BJ (cell line): ENCODE measurements at regions not wholly inside any gene's neighbourhood (a gene's known extent, or its start where the extent isn't known, plus 50 kb on each side); places are given as distances from the start of the nearest gene placed in this dataset.

Experiments used
- CTCF ChIA-PET: fragments of 350-600 bp; formaldehyde crosslinking; extraction: SDS; loops from one replicate; lab custom pipeline; 2021; ENCODE audit warnings: antibody characterized with exemption, inconsistent platforms; lab: Yijun Ruan, JAX
- POLR2A ChIA-PET: fragments of 300-600 bp; sonication (Branson Sonifier 250); formaldehyde crosslinking; extraction: SDS; loops from one replicate; lab custom pipeline; 2021; ENCODE audit warnings: antibody characterized with exemption; lab: Charles Lee
- DNase-seq: peaks from one replicate; pipeline ENCODE4 v3.0.0-alpha.2; 2011; ENCODE audit warnings: low read depth
- H3K27me3 ChIP-seq: 2 replicates; pipeline ENCODE4 v1.6.0; 2011; ENCODE audit warnings: low read length; ENCODE audit not compliant: control insufficient read depth, insufficient read depth
- H3K36me3 ChIP-seq: 2 replicates; pipeline ENCODE4 v1.5.1; 2011; ENCODE audit warnings: low read length; ENCODE audit not compliant: control insufficient read depth, insufficient read depth
- H3K4me3 ChIP-seq: 2 replicates; pipeline ENCODE4 v1.5.1; 2011; ENCODE audit warnings: low read depth, mild to moderate bottlenecking, control low read depth, low read length
- CTCF ChIP-seq: IDR thresholded peaks from 2 replicates; pipeline ENCODE4 v1.5.1; 2011; ENCODE audit warnings: low read depth, mild to moderate bottlenecking, control low read depth, inconsistent platforms, low read length, moderate library complexity; ENCODE audit not compliant: insufficient read depth

DNA sequence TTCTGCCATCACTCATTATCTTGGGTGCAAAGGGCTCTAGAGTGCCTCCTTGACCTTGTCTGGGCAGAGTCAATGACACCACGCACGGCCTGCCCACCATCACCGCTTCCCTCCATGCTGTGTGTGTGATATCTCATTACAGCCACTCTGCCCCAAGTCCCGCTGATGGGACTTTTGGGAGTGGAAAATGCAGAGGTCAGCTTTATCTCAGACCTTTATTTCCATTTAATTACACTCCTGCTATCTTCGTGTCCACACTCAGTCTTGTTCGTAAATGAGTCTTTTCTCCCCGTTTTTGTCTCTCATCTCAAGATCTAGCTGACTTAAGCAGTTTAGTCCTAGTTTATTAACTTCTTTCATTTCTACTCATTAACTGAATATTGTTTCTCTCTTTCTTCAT lies 226.2 kb downstream of the ICE1 start:
- no peak overlapping the region for H3K4me3 ChIP-seq
- no peaks in the 10 kb centered on the region for H3K36me3 ChIP-seq
- H3K27me3 ChIP-seq = no peaks in the 10 kb centered on the region
- no peak for TF ChIP-seq CTCF
- DNase-seq = no peak
- CTCF ChIA-PET = interaction anchor here (0.6 kb wide), 1 partner anchor 1542 kb away, joined by 3 read pairs; no protein-coding TSS in a partner anchor
- POLR2A ChIA-PET = no interaction called here

GRCh38 chr5:5645891-5646290 lies 223.4 kb downstream of the ICE1 start:
- TF ChIP-seq CTCF = no peak
- Histone ChIP-seq H3K36me3 (no peaks in the 10 kb centered on the region), H3K4me3 (no peak overlapping the region), H3K27me3 (no peaks in the 10 kb centered on the region)
- DNase-seq = no peak
- CTCF ChIA-PET = no interaction called here
- POLR2A ChIA-PET = no interaction called here

DNA sequence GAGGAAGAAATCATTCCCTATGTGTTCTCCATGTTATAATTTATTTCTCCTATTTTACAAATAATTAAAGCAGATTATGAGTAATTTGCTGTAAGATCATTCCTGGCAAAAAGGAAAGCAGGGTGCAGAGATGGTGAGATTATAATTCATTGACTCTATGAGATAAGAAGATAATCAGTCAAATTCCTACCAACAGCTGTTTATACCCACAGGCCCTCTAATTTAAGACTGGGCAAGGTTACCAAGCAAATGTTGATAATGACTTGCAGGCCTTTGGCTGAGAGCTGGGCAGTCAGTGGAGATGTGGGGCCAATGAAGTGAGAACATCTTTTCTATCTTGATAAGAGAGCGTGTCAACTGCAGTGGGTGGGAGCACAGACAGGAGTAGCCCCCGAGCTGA lies 222.7 kb downstream of the ICE1 start:
- H3K4me3 ChIP-seq = no peak overlapping the region
- no peak for DNase-seq
- no peaks in the 10 kb centered on the region for H3K27me3 ChIP-seq
- H3K36me3 ChIP-seq = no peaks in the 10 kb centered on the region
- POLR2A ChIA-PET = no interaction called here
- CTCF ChIA-PET = no interaction called here
- TF ChIP-seq CTCF = no peak

GRCh38 chr5:5644249-5644648 lies 221.8 kb downstream of the ICE1 start:
- no peak for DNase-seq
- no peaks in the 10 kb centered on the region for H3K36me3 ChIP-seq
- no peak for TF ChIP-seq CTCF
- H3K4me3 ChIP-seq = no peak overlapping the region
- ChIA-PET CTCF (no interaction called here), POLR2A (no interaction called here)
- H3K27me3 ChIP-seq = no peaks in the 10 kb centered on the region

- no peaks in the 10 kb centered on the region for H3K27me3 ChIP-seq
- ChIA-PET CTCF (no interaction called here), POLR2A (no interaction called here)
- no peak overlapping the region for H3K4me3 ChIP-seq
- TF ChIP-seq CTCF = no peak
- no peaks in the 10 kb centered on the region for H3K36me3 ChIP-seq
- DNase-seq = no peak
These were observed 221.0 kb downstream of the ICE1 start for GRCh38 chr5:5643481-5643880.
